ENCODE measurements at regions not wholly inside any gene's neighbourhood (a gene's known extent, or its start where the extent isn't known, plus 50 kb on each side); places are given as distances from the start of the nearest gene placed in this dataset.

DNA sequence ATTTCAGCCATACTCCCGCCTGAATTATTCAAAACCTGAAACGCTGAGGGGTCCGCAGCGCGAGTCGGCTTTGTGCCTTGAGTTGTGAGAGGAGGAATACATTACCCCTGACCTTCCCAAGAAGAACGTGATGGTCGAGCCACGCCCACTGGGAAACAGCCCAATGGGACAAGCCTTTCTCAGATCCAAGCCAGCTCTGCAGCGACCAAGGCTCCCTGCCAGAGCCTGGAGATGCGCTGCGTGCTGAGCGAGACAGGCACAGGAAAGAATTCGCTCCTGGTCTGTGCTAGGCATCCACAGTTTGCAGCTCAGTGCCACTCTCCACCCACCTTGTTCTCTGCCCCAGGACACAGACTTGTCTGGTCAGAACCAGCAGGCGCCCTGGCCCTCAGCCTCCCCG is 74.1 kb upstream of the GLI2 start:
- H3K4me1 ChIP-seq, result peaks cover 0 to 26% (median 6%) of the 10 kb centered on the region in 3 donors
- WGBS, 2 donors (ENCODE audit: low coverage in 1 of 2), result 17% methylated on average over 5 of the region's 16 CpGs; no CpG with 5 or more reads in 1 of the 2 donors
- no peaks in the 10 kb centered on the region for H3K36me3 ChIP-seq
- no peak for TF ChIP-seq POLR2A (IDR thresholded peaks at IDR 0.05)
- TF ChIP-seq, protein P1, sequence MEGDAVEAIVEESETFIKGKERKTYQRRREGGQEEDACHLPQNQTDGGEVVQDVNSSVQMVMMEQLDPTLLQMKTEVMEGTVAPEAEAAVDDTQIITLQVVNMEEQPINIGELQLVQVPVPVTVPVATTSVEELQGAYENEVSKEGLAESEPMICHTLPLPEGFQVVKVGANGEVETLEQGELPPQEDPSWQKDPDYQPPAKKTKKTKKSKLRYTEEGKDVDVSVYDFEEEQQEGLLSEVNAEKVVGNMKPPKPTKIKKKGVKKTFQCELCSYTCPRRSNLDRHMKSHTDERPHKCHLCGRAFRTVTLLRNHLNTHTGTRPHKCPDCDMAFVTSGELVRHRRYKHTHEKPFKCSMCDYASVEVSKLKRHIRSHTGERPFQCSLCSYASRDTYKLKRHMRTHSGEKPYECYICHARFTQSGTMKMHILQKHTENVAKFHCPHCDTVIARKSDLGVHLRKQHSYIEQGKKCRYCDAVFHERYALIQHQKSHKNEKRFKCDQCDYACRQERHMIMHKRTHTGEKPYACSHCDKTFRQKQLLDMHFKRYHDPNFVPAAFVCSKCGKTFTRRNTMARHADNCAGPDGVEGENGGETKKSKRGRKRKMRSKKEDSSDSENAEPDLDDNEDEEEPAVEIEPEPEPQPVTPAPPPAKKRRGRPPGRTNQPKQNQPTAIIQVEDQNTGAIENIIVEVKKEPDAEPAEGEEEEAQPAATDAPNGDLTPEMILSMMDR (IDR thresholded peaks at IDR 0.05), result no peak
- TF ChIP-seq POLR2AphosphoS5 (IDR thresholded peaks at IDR 0.05), result no peak
- no peak for TF ChIP-seq EP300 (IDR thresholded peaks at IDR 0.05)
- ATAC-seq, result no peak
- no peak overlapping the region for H3K4me3 ChIP-seq
- H3K27me3 ChIP-seq, result peaks cover 15% of the 10 kb centered on the region
- H3K27ac ChIP-seq, result no peak overlapping the region
- peaks cover 0 to 25% (median 0%) of the 10 kb centered on the region in 3 donors for H3K9me3 ChIP-seq

DNA sequence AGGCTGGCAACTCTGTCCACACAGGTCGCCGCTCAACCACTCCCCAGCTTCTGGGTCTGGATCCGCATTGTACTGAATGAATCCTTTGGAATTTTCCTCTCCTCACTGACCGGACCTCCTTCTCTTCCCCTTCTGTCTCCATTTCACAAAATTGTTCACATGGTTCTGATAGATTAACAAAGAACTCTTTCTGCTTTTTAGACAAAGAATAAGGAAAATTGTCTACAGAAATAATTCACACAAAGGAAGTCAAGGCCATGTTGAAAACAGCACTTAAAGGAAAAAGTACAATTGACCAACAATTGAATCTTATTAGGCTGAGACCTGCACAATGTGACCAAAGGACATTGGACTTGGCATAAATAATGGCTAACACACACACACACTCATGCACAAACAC is 73.6 kb upstream of the GLI2 start:
- H3K27ac ChIP-seq, result no peak overlapping the region
- TF ChIP-seq EP300 (IDR thresholded peaks at IDR 0.05) (no peak), POLR2AphosphoS5 (IDR thresholded peaks at IDR 0.05) (no peak), POLR2A (IDR thresholded peaks at IDR 0.05) (no peak)
- TF ChIP-seq, protein P1 (IDR thresholded peaks at IDR 0.05), result no peak
- H3K36me3 ChIP-seq, result no peaks in the 10 kb centered on the region
- H3K4me1 ChIP-seq, result peaks cover 0 to 21% (median 6%) of the 10 kb centered on the region in 3 donors
- WGBS, 2 donors (ENCODE audit: low coverage in 1 of 2), result 77% methylated on average over 4 of the region's 4 CpGs; no CpG with 5 or more reads in 1 of the 2 donors
- H3K4me3 ChIP-seq, result no peak overlapping the region
- H3K27me3 ChIP-seq, result peaks cover 15% of the 10 kb centered on the region
- ATAC-seq, result no peak
- peaks cover 0 to 30% (median 0%) of the 10 kb centered on the region in 3 donors for H3K9me3 ChIP-seq

- Histone ChIP-seq H3K9me3 (peaks cover 0 to 37% (median 0%) of the 10 kb centered on the region in 3 donors), H3K4me1 (peaks cover 0 to 16% (median 6%) of the 10 kb centered on the region in 3 donors), H3K4me3 (no peak overlapping the region), H3K36me3 (no peaks in the 10 kb centered on the region), H3K27ac (no peak overlapping the region), H3K27me3 (peaks cover 17% of the 10 kb centered on the region)
- ATAC-seq, result no peak
- TF ChIP-seq POLR2A (IDR thresholded peaks at IDR 0.05) (no peak), POLR2AphosphoS5 (IDR thresholded peaks at IDR 0.05) (no peak), EP300 (IDR thresholded peaks at IDR 0.05) (no peak)
- TF ChIP-seq, protein P1 (IDR thresholded peaks at IDR 0.05), result no peak
- WGBS, 2 donors (ENCODE audit: low coverage in 1 of 2), result 90 to 93% methylated on average over 2 to 3 of the region's 3 CpGs
Measured at GRCh38 chr2:120662746-120663145, 72.9 kb upstream of the GLI2 start.

DNA sequence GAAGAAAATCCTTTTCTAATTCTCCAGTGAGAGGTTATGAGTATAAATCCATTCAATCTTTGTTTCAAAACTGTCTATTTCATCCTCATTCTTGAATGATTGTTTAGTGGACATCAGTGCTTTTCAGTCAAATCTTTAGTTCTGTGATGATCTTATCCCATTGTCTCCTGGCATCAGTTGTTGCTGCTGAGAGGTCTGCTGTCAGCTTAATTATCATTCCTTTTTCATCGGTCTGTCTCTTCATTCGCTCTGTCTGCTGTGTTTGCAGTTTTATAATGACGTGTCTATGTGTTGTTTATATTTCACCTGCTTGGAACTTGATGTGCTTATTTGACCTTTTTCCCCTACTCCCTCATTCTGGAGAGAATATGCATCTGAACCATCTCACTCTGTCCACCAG is 69.2 kb upstream of the GLI2 start:
- Histone ChIP-seq H3K27ac (no peak overlapping the region), H3K4me1 (peaks cover 0 to 11% (median 1%) of the 10 kb centered on the region in 3 donors), H3K27me3 (peaks cover 37% of the 10 kb centered on the region), H3K4me3 (no peak overlapping the region), H3K9me3 (peaks cover 0 to 37% (median 0%) of the 10 kb centered on the region in 3 donors), H3K36me3 (no peaks in the 10 kb centered on the region)
- no peak for ATAC-seq
- WGBS, 2 donors (ENCODE audit: low coverage in 1 of 2), result 34 to 43% methylated on average over 3 of the region's 3 CpGs
- no peak for TF ChIP-seq EP300 (IDR thresholded peaks at IDR 0.05)
- no peak for TF ChIP-seq POLR2A (IDR thresholded peaks at IDR 0.05)
- TF ChIP-seq, protein P1 (IDR thresholded peaks at IDR 0.05), result no peak
- TF ChIP-seq POLR2AphosphoS5 (IDR thresholded peaks at IDR 0.05), result no peak

GRCh38 chr2:120667981-120668380 is 67.7 kb upstream of the GLI2 start:
- Histone ChIP-seq H3K36me3 (no peaks in the 10 kb centered on the region), H3K27me3 (peaks cover 40% of the 10 kb centered on the region), H3K9me3 (peaks cover 0 to 37% (median 0%) of the 10 kb centered on the region in 3 donors), H3K4me1 (peaks cover 0 to 6% (median 0%) of the 10 kb centered on the region in 3 donors), H3K4me3 (no peak overlapping the region), H3K27ac (no peak overlapping the region)
- no peak for ATAC-seq
- 92% methylated on average over 1 of the region's 2 CpGs; no CpG with 5 or more reads in 1 of the 2 donors for WGBS, 2 donors (ENCODE audit: low coverage in 1 of 2)
- TF ChIP-seq, protein P1 (IDR thresholded peaks at IDR 0.05), result no peak
- TF ChIP-seq EP300 (IDR thresholded peaks at IDR 0.05) (no peak), POLR2AphosphoS5 (IDR thresholded peaks at IDR 0.05) (no peak), POLR2A (IDR thresholded peaks at IDR 0.05) (no peak)

All from gastroesophageal sphincter (tissue), 4 donors.